Astrocyte of the spinal cord (primary cell): ENCODE measurements at regions not wholly inside any gene's neighbourhood (a gene's known extent, or its start where the extent isn't known, plus 50 kb on each side); places are given as distances from the start of the nearest gene placed in this dataset.

Source experiments
- DNase-seq: peaks from one replicate; pipeline ENCODE4 v3.0.0; 2011; ENCODE audit warnings: low read depth, low spot score
- H3K4me3 ChIP-seq: 2 replicates; pipeline ENCODE4 v1.5.1; 2011; ENCODE audit warnings: low read depth, mild to moderate bottlenecking, low read length, moderate library complexity
- in situ Hi-C: cut with HindIII; loops from 2 replicates; pipeline ENCODE4 v1.10.0; 2017; ENCODE audit warnings: low sequenced_read_pairs
- TF ChIP-seq, protein P1 (sequence below): IDR thresholded peaks from 2 replicates; pipeline ENCODE4 v1.5.1; 2012; ENCODE audit warnings: low read depth, mild to moderate bottlenecking, low read length, inconsistent platforms

DNA sequence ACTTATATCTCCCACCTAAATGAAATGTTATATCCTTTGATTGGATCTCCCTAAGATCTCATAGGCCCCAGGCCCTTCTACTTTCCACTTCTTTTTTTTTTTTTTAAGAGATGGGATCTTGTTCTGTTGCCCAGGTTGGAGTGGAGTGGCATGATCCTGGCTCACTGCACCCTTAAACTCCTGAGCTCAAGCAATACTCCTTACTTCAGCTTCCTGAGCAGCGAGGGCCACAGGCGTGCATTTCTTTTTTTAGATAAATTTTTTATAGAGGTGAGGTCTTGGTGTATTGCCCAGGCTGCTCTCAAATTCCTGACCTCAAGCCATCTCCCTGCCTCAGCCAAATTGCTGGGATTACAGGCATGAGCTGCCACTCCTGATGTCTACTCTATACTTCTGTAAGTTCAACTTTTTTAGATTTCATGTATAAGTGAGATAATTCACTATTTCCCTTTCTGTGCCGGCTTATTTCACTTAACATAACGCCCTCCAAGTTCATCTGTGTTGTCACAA, 987.5 kb upstream of the NCAM2 start:
- DNase-seq: no peak
- TF ChIP-seq, protein P1, sequence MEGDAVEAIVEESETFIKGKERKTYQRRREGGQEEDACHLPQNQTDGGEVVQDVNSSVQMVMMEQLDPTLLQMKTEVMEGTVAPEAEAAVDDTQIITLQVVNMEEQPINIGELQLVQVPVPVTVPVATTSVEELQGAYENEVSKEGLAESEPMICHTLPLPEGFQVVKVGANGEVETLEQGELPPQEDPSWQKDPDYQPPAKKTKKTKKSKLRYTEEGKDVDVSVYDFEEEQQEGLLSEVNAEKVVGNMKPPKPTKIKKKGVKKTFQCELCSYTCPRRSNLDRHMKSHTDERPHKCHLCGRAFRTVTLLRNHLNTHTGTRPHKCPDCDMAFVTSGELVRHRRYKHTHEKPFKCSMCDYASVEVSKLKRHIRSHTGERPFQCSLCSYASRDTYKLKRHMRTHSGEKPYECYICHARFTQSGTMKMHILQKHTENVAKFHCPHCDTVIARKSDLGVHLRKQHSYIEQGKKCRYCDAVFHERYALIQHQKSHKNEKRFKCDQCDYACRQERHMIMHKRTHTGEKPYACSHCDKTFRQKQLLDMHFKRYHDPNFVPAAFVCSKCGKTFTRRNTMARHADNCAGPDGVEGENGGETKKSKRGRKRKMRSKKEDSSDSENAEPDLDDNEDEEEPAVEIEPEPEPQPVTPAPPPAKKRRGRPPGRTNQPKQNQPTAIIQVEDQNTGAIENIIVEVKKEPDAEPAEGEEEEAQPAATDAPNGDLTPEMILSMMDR: no peak
- in situ Hi-C loops: no loop called here
- H3K4me3 ChIP-seq: no peak overlapping the region

DNA sequence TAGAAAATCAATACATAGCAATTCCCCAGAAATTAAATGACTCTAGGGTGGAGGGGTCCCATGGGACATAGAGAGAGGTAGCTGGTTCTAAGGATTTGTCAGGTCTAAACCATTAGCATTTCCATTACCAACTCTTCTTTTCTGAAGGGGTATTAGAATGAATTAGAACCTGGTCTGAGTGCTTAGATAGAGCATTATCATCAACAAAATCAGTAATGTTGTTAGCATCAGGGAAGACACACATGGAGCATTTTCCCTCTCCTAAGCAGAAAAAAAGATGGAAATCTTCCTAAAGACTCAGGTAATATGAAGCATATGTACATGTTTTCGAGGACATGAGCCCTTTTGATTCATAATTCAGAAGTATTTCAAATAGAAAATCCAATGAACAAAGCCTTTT, 984.4 kb upstream of the NCAM2 start:
- TF ChIP-seq, protein P1: no peak
- no peak for DNase-seq
- no peak overlapping the region for H3K4me3 ChIP-seq
- in situ Hi-C loops: no loop called here

DNA sequence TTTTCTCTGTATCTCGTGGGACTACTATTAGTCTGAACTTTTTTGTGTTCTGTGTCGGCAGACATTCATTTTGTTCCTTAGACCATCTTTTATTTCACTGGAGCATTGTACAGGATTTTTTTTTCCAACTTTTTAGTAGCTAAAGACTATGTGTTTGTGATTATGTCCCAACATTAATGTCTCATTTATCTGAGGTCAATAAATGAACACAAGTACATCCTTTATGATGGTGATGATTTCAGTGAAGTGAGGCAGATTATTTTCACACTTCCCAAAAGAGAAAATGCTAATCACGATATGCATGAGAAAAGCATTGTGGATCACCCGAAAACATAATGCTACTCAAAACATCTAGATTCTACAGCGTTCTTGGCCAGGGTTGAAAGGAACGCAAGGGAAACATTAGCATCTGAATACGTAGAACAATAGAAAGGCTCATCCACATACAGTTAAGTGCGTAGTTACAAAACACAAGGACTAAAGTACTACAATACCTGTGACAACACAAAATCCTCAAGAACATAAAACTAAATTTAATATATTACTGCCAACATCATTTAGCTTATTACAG, 981.7 kb upstream of the NCAM2 start:
- no peak for DNase-seq
- TF ChIP-seq, protein P1: no peak
- H3K4me3 ChIP-seq: no peak overlapping the region
- in situ Hi-C loops: no loop called here

DNA sequence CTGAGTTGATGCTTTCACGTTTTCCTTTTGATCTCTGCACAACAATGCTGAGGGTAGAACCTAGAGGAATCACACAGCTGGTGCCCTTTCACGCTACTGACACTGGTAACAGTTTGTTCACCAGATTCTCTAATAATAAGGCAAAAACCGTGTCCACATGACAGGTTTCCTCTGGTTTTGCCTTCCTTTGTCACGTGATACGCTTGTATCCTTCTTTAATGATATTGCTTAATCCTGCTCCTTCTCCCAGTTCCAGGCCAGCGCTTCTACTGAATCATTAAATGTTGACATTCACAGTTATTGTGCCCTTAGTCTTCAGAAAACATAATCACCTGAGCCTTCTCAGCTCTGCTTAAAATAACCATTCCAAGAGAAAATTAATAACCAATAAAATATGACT, 978.2 kb upstream of the NCAM2 start:
- H3K4me3 ChIP-seq: no peak overlapping the region

DNA sequence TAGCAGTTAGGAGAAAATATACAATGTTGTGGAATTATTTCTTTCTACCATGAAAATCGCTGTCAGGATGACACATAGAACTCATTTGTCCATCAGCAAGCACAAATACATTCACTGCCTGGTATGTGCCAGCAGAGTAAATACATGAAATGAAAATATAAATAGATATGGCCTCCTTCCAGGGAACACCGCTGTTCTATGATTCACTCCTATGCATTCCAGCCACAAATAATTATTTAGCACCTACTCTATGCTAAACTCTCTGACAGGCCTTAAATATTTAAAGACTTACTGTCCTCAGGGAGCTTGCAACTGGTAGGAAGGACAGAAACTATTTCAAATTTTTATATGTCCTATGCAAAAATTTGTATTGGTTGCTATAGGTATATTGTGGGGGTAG, 975.0 kb upstream of the NCAM2 start:
- H3K4me3 ChIP-seq: no peak overlapping the region
- in situ Hi-C loops: no loop called here
- TF ChIP-seq, protein P1: no peak
- no peak for DNase-seq

More for the DNA sequence above, 978.2 kb upstream of the NCAM2 start:
- TF ChIP-seq, protein P1: no peak
- no peak for DNase-seq
- in situ Hi-C loops: no loop called here

DNA sequence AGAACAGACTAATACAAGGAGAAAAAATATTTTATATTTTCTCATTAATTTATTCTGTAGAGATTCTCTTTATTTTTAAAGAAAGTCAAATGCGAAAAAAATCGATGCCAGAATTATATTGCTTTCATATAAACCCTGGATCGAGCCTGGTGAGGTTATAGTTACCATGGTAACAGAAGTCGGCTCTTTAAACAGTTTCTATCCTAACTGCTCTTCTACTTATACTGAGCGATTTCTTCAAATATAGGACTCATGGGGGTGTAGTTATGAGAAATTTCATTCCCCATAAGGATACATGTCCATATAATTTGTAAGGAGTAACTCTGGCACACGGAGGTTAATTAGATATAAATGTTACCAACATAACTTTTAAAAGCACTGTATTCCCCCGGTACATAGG, 973.5 kb upstream of the NCAM2 start:
- H3K4me3 ChIP-seq: no peak overlapping the region
- TF ChIP-seq, protein P1: no peak
- in situ Hi-C loops: no loop called here
- DNase-seq: no peak
